Dendritic cell treated with granulocyte-macrophage colony-stimulating factor and Interleukin-4, amounts not matched to agents 40 ng/mL and 50 ng/mL, for 4 days (primary cell): ENCODE measurements at regions not wholly inside any gene's neighbourhood (a gene's known extent, or its start where the extent isn't known, plus 50 kb on each side); places are given as distances from the start of the nearest gene placed in this dataset.

ENCODE experiments used
- H3K27ac Mint-ChIP-seq: one replicate; pipeline ENCODE4 v1.8.0; 2022; ENCODE audit warnings: mild to moderate bottlenecking, mixed read lengths
- H3K27me3 Mint-ChIP-seq: one replicate; pipeline ENCODE4 v1.8.0; 2022; ENCODE audit warnings: mild to moderate bottlenecking, mixed read lengths
- H3K36me3 Mint-ChIP-seq: one replicate; pipeline ENCODE4 v1.8.0; 2022; ENCODE audit warnings: low read depth, mixed read lengths
- H3K4me1 Mint-ChIP-seq: one replicate; pipeline ENCODE4 v1.8.0; 2022; ENCODE audit warnings: low read depth, mixed read lengths
- H3K4me3 Mint-ChIP-seq: one replicate; pipeline ENCODE4 v1.8.0; 2022; ENCODE audit warnings: mild to moderate bottlenecking, moderate library complexity, mixed read lengths
- H3K9me3 Mint-ChIP-seq: one replicate; pipeline ENCODE4 v1.8.0; 2022; ENCODE audit warnings: mixed read lengths
- intact Hi-C: fragments of 100-400 bp; cut with micrococcal nuclease; formaldehyde crosslinking; loops from one replicate; pipeline ENCODE4 v1.15.0; 2022

- Mint-ChIP-seq H3K4me3 (no peak overlapping the region), H3K27me3 (peaks cover 26% of the 10 kb centered on the region), H3K27ac (no peak overlapping the region), H3K36me3 (no peaks in the 10 kb centered on the region), H3K4me1 (no peaks in the 10 kb centered on the region), H3K9me3 (no peaks in the 10 kb centered on the region)
- intact Hi-C loops = no loop called here
Observed at GRCh38 chr2:30396436-30397232, 50.4 kb upstream of the LCLAT1 start.
